ENCODE measurements at regions not wholly inside any gene's neighbourhood (a gene's known extent, or its start where the extent isn't known, plus 50 kb on each side); places are given as distances from the start of the nearest gene placed in this dataset.

GRCh38 chr16:85288341-85288868 lies 176.1 kb upstream of the CIBAR2 start:
- Histone ChIP-seq H3K4me3 (replicated peaks in 1 of 3; ENCODE audit: low read depth in 2 of 3, low read length in 3 of 3) (no peak overlapping the region), H3K9me3 (replicated peaks in 1 of 2; ENCODE audit: control insufficient read depth in 1 of 2, insufficient read depth in 1 of 2, low read length in 2 of 2) (no peaks in the 10 kb centered on the region), H3K27ac (ENCODE audit: low read depth in 1 of 2, low read length in 2 of 2) (no peak overlapping the region), H3K27me3 (ENCODE audit: control insufficient read depth in 2 of 2, insufficient read depth in 2 of 2, low read length in 2 of 2) (no peaks in the 10 kb centered on the region), H3K4me2 (replicated peaks; ENCODE audit: extremely low read depth, low read length, poor library complexity, severe bottlenecking) (no peak overlapping the region), H4K20me1 (ENCODE audit: insufficient read depth, low read length) (no peaks in the 10 kb centered on the region), H3K36me3 (replicated peaks in 1 of 2; ENCODE audit: control insufficient read depth in 1 of 2, insufficient read depth in 2 of 2, low read length in 2 of 2) (no peaks in the 10 kb centered on the region), H3K9ac (ENCODE audit: insufficient read depth, low read length, poor library complexity, severe bottlenecking) (no peak overlapping the region), H3K4me1 (ENCODE audit: control insufficient read depth in 1 of 2, insufficient read depth in 2 of 2, low read length in 2 of 2) (peaks cover 26 to 32% of the 10 kb centered on the region in 2 donors), H3K79me2 (ENCODE audit: insufficient read depth, low read length) (no peaks in the 10 kb centered on the region), H2AFZ (ENCODE audit: insufficient read depth, low read depth, low read length, poor library complexity, severe bottlenecking) (no peak overlapping the region)
- intact Hi-C loops (cut with micrococcal nuclease): no loop called here
- DNase-seq: no peak
- H3K27me3 Mint-ChIP-seq (ENCODE audit: low read depth in 3 of 3): peaks cover 0 to 6% (median 4%) of the 10 kb centered on the region in 3 donors
- H3K36me3 Mint-ChIP-seq: no peaks in the 10 kb centered on the region
- H3K9me3 Mint-ChIP-seq: no peaks in the 10 kb centered on the region
- peaks cover 20% of the 10 kb centered on the region for H3K4me1 Mint-ChIP-seq
- no peak for TF ChIP-seq CTCF (IDR thresholded peaks at IDR 0.05)
- no peak overlapping the region for H3K4me3 Mint-ChIP-seq
- peak overlapping the region in 1 of 7 donors; percentile 39 for H3K27ac Mint-ChIP-seq
- WGBS (ENCODE audit: insufficient coverage): 89% methylated on average over 3 of the region's 4 CpGs

- Mint-ChIP-seq H3K4me1 (peaks cover 21% of the 10 kb centered on the region), H3K4me3 (no peak overlapping the region), H3K27ac (no peak overlapping the region), H3K36me3 (no peaks in the 10 kb centered on the region), H3K27me3 (ENCODE audit: low read depth in 3 of 3) (peaks cover 0 to 7% (median 6%) of the 10 kb centered on the region in 3 donors), H3K9me3 (no peaks in the 10 kb centered on the region)
- no peaks in the 10 kb centered on the region for H4K20me1 ChIP-seq (ENCODE audit: insufficient read depth, low read length)
- no peaks in the 10 kb centered on the region for H3K36me3 ChIP-seq (replicated peaks in 1 of 2; ENCODE audit: control insufficient read depth in 1 of 2, insufficient read depth in 2 of 2, low read length in 2 of 2)
- WGBS (ENCODE audit: insufficient coverage): 93% methylated on average over 10 of the region's 11 CpGs
- no peak for DNase-seq
- no peak overlapping the region for H3K4me3 ChIP-seq (replicated peaks in 1 of 3; ENCODE audit: low read depth in 2 of 3, low read length in 3 of 3)
- H3K27ac ChIP-seq (ENCODE audit: low read depth in 1 of 2, low read length in 2 of 2): no peak overlapping the region
- H3K4me2 ChIP-seq (replicated peaks; ENCODE audit: extremely low read depth, low read length, poor library complexity, severe bottlenecking): no peak overlapping the region
- no peaks in the 10 kb centered on the region for H3K9me3 ChIP-seq (replicated peaks in 1 of 2; ENCODE audit: control insufficient read depth in 1 of 2, insufficient read depth in 1 of 2, low read length in 2 of 2)
- TF ChIP-seq CTCF (IDR thresholded peaks at IDR 0.05): no peak
- intact Hi-C loops (cut with micrococcal nuclease): no loop called here
- no peaks in the 10 kb centered on the region for H3K27me3 ChIP-seq (ENCODE audit: control insufficient read depth in 2 of 2, insufficient read depth in 2 of 2, low read length in 2 of 2)
- H2AFZ ChIP-seq (ENCODE audit: insufficient read depth, low read depth, low read length, poor library complexity, severe bottlenecking): no peak overlapping the region
- H3K4me1 ChIP-seq (ENCODE audit: control insufficient read depth in 1 of 2, insufficient read depth in 2 of 2, low read length in 2 of 2): peaks cover 26 to 32% of the 10 kb centered on the region in 2 donors
- no peak overlapping the region for H3K9ac ChIP-seq (ENCODE audit: insufficient read depth, low read length, poor library complexity, severe bottlenecking)
- H3K79me2 ChIP-seq (ENCODE audit: insufficient read depth, low read length): no peaks in the 10 kb centered on the region
These were observed 176.8 kb upstream of the CIBAR2 start for GRCh38 chr16:85288869-85289660.

Data from CD14-positive monocyte (primary cell).